Upper lobe of left lung (tissue), 6 donors: ENCODE measurements at regions not wholly inside any gene's neighbourhood (a gene's known extent, or its start where the extent isn't known, plus 50 kb on each side); places are given as distances from the start of the nearest gene placed in this dataset.

ENCODE experiments used
- ATAC-seq, 2 donors: fragments of 200-7000 bp; cut with Tn5 transposase; one replicate each; pipeline ENCODE4 v1.9.1; 2022; ENCODE audit warnings: mild to moderate bottlenecking in 2 of 2, moderate library complexity in 2 of 2; ENCODE audit not compliant: low FRiP score in 2 of 2
- DNase-seq, 2 donors: peaks; one replicate each; pipeline ENCODE4 v3.0.0-alpha.2; 2019 to 2020
- H3K27ac ChIP-seq, 4 donors: fragments of 200-600 bp; sonication (generic); one replicate each; pipeline ENCODE4 v1.5.1; 2016 to 2019
- H3K27me3 ChIP-seq, 4 donors: fragments of 200-600 bp; sonication (generic); one replicate each; pipeline ENCODE4 v1.5.1; 2017 to 2019
- H3K36me3 ChIP-seq, 4 donors: fragments of 200-600 bp; sonication (generic); one replicate each; pipeline ENCODE4 v1.5.1; 2016 to 2019
- H3K4me1 ChIP-seq, 4 donors: fragments of 200-600 bp; sonication (generic); one replicate each; pipeline ENCODE4 v1.5.1; 2018 to 2019
- H3K4me3 ChIP-seq, 4 donors: fragments of 200-600 bp; sonication (generic); one replicate each; pipeline ENCODE4 v1.5.1; 2017 to 2019; ENCODE audit warnings: mild to moderate bottlenecking in 2 of 4, moderate library complexity in 1 of 4
- H3K9me3 ChIP-seq, 4 donors: fragments of 200-600 bp; sonication (generic); one replicate each; pipeline ENCODE4 v1.5.1; 2018 to 2019
- CTCF ChIP-seq, 6 experiments: fragments of 450-650 bp in 4 of 6; fragments of 200-600 bp in 2 of 6; sonication (generic) in 2 of 6; IDR thresholded peaks; one replicate each; pipeline ENCODE4 v1.5.1; 2016 to 2019; ENCODE audit warnings: antibody characterized with exemption in 6 of 6
- EP300 ChIP-seq, 4 donors: sonication (generic); formaldehyde crosslinking; IDR thresholded peaks; one replicate each; pipeline ENCODE4 v1.5.1; 2017; ENCODE audit warnings: antibody characterized with exemption in 4 of 4, control low read depth in 2 of 4
- POLR2A ChIP-seq, 4 donors: fragments of 450-650 bp; IDR thresholded peaks; one replicate each; pipeline ENCODE4 v1.5.1; 2016 to 2017; ENCODE audit warnings: antibody characterized with exemption in 4 of 4, mild to moderate bottlenecking in 2 of 4
- POLR2AphosphoS5 ChIP-seq, 2 donors: sonication (generic); formaldehyde crosslinking; IDR thresholded peaks; one replicate each; pipeline ENCODE4 v1.5.1; 2017; ENCODE audit warnings: antibody characterized with exemption in 2 of 2
- WGBS, 2 donors: methylation state at CpG; one replicate each; pipeline ENCODE4 v1.1.5; 2017 to 2018; 5-methylcytosine and 5-hydroxymethylcytosine counted together
- donor health status: DM: no; HTN: no; CAD: no; lungs with moderate emphysema.
- donor health status: DM: no; HTN: yes; CAD: no; lungs with severe emphysema.

- H3K4me3 ChIP-seq = no peak overlapping the region
- H3K9me3 ChIP-seq = no peaks in the 10 kb centered on the region
- no peaks in the 10 kb centered on the region for H3K36me3 ChIP-seq
- no peak for TF ChIP-seq POLR2A (IDR thresholded peaks at IDR 0.05)
- TF ChIP-seq EP300 (IDR thresholded peaks at IDR 0.05) = no peak
- no peak for TF ChIP-seq CTCF (IDR thresholded peaks at IDR 0.05)
- no peak for TF ChIP-seq POLR2AphosphoS5 (IDR thresholded peaks at IDR 0.05)
- H3K27ac ChIP-seq = peak overlapping the region; percentile 18 to 62 (median 42)
- H3K4me1 ChIP-seq = peaks cover 7 to 19% (median 13%) of the 10 kb centered on the region in 4 donors
- DNase-seq (no peak), ATAC-seq (no peak)
- no peaks in the 10 kb centered on the region for H3K27me3 ChIP-seq
- 54 to 60% methylated on average over 5 of the region's 5 CpGs for WGBS, 2 donors
Measured at GRCh38 chr20:22985239-22985778, 49.8 kb upstream of the SSTR4 start.
